Anterior cingulate cortex (tissue), 58 donors: ENCODE measurements at regions not wholly inside any gene's neighbourhood (a gene's known extent, or its start where the extent isn't known, plus 50 kb on each side); places are given as distances from the start of the nearest gene placed in this dataset.
A peak's percentile ranks its signal among the peaks of the same experiment; 100 is the strongest.

Source experiments
- DNase-seq, 58 donors: peaks; one replicate each; lab custom pipeline; 2025; lab: John Stamatoyannopoulos, UW

DNA sequence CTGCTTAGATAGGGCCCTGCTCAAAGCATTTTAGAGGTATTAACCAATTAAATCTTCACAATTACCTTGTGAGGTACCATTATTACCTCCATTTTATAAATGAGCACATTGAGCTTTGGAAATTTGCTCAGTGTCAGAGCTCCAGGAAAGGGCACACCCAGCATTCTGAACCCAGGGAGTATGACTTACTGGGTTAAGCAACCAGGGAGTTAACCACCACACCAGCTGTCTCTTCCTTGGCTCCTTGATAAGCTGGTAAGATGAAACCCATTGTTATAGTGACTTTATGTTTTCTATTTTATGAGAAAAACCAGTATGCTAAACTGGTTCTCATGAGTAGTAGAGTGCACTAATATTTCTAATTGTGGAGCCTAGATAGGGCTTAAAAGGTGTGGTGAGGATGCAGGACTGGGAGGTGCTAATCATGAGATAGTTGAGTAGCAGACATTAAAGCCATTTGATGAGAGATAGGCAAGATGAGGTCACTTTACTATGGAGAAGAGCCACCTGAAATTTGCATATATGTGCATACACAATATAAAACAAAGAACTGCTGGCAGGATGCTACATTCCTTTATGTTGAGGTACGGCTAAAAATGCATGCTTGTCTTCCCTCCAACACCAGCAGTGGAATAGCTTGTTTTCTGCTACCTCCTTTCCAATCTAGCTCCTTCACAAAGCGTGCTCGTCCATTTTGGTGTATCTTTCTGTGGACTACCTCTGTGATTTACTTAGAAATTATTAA lies 556.1 kb downstream of the SPRY1 start:
- no peak for DNase-seq

DNA sequence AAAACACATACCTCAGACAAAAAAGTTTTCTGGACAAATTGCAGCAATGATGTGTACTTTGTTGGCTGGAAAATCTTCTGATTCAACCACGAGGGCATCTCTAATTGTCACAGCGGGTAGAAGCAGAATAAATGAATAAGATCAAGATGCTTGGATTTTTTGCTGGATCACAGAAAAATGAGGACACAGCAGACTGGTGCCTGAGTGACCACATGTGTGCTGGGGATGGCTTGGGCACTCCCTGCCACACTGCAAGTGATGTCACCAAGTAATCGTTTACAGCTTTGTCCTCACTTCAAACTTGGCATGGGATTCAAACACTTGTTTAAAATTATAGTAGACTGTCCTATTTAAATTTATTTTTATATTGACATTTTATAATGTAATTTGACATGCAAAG lies 557.0 kb downstream of the SPRY1 start:
- DNase-seq = no peak

DNA sequence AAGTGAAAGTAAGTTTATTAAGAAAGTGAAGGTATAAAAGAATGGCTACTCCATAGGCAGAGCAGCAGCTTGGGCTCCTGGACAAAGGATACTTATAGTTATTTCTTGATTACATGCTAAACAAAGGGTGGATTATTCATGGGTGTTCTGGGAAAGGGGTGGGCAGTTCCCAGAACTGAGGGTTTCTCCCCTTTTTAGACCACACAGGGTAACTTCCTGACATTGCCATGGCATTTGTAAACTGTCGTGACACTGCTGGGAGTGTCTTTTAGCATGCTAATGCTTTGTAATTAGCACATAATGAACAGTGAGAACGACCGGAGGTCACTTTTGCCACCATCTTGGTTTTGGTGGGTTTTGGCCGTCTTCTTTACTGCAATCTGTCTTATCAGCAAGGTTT lies 557.6 kb downstream of the SPRY1 start:
- DNase-seq = no peak

DNA sequence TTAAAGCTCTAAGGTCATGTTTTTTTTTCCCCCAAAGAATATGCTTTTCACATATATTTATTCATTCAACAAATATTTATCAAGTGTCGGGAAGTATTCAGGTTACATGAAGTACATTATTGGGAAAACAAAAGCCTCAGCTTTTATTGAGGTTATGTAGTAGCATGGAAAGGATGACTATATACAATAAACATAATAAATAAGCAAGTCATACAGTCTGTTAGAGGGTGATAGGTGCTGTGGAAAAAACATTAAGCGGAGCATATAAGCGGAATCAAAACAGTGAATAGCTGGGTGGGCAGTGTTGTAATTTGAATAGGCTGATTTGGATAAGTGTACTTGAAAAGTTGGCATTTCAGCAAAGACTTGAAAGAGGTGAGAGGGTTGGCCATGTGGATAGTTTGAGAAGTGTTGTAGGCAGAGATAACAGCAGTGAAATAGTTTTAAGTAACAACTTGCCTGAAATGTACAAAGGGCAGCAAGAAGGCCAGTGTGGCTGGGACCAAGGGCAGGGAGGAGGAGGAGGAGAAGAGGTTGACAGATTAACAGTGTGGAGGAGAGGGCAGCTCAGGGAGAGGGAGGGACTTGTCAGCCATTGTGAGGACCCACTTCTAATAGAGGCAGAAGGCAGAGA lies 558.7 kb downstream of the SPRY1 start:
- no peak for DNase-seq

DNA sequence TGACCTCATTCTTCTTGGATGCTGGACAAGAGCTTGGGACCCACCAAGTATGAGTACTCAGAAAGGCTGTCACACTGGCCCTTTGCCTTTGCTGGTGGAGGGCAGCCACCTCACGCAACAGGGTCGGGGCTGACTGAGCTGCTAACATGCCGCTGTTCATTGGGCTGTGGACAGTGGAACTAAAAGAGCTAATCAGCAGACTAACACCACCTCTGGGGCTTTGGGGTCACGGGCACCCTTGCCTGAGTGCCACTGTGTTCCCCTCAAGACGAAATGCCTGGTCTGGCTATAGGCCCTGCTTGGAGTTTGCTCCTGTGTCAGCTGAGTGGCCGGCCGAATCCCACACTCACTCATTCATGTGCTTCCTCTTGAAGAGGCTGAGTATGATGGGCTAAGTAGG lies 559.6 kb downstream of the SPRY1 start:
- DNase-seq = no peak

DNA sequence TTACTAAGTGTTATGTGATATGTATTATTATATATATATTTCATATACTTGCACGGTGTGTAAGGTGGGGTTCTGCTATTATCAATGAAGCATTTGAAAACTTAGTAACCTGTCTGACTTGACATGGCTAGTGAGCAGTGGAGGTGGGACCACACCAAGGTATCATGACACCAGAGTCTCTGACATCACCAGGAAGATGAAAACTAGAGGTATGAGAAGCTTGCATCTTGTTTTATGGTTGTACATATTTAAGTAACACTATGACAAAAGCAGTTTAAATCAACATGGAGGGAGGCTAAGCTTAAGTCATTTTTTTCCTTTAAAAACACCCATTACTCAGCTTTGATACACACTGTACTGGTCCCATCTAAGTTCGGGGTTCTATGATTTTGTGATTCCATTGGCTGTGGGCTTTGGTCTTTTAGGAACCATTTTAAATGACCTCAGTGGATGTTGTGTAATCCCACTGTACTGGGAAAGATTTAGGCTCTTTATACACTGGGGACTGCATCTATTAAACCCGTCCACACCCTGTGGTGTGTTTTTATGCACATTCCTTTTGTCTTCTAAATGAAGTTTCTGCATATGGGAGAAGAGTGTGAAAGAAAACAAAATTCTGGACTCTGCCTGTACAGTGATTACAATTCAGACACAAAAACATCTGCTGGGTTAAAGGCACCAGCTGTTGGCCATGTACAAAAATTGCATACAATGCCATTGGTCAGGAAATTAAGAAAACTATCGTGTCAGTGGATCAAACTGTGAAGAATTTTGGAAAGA lies 570.6 kb downstream of the SPRY1 start:
- DNase-seq = no peak

DNA sequence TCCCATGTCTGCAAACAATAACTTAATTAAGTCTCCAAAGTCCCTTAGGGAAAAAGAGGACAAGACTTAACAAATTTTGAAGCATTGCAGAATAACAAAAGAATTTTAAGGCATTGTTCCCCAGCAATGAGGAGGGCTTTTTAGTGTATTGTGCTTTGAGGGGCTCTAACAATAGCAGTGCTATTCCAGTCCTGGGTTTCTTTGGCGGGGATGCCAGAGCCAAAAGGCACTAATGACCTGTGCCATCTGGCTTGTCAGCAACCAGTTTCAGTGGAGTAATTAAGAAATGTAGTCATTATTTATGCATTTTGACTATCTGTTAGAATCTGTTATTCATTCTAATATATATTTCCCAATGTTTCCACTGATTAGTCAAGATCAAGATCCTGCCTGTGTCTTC lies 575.4 kb downstream of the SPRY1 start:
- DNase-seq = no peak

DNA sequence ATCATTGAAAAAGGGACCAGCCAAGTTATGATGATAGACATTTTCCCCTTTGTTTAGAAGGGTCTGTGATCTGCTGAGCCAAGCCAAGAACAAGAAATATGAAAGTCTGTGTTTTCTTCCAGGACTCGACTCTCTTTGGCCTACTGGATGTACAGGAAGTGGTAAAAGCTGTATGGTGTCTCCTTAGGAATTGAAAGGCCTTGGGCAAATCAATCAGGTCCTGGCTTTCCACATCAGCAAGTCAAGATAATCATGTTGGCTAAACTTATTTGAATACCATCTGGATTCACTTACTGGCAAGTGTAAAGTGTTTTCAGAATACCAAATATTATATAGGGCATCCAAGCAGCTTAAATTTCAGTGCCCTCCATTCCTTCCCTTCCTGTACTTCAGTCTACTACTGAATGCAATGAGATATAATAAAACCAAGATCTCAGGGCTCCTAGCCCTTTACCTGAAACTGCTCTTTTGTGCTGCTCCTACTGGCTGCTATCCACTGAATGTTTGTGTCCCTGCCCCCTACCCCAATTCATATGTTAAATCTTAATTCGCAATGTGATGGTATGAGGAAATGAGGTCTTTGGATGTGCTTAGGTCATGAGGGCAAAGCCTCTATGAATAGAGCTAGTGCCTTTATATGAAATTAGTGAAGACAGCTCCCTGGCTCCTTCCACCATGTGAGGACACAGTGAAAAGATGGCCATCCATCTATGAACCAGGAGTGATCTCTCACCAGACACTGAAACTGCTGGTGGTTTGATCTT lies 578.0 kb downstream of the SPRY1 start:
- no peak for DNase-seq

DNA sequence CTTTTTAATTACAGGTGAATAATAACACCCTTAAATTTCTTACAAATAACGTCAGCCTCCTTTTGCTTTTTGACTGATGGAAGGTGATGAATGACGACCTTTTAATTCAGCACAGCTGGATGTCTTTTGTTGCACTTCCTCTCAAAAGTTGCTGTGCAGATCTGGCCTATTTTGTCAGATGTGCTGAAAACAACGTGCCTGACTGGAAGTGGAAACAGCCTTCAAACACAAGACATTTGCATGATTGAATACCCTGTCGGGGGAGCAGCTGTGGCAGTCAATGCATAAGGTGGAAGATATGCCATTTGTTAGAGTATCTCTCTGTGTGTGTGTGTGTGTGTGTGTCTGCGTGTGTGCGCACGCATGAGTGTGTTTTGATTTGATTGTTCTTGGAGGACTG lies 579.7 kb downstream of the SPRY1 start:
- no peak for DNase-seq

DNA sequence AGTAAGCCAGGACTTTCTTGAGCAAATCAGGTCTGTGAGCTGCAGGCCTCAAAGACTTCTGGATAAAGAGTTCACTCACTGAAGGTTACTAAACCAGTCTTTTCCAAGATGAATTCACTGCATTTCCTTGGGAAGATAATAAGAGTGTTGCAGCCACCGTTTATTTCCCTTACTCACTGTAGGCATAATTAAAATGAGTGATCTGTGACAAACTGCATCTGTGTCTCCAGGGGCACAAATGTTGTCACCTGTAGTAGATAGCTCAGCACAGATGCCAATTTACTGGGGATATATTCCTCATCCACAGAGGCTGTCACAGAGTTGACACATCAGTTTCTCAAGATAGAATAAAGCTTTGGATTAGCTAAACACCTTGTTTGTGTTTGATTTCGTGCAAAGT lies 580.2 kb downstream of the SPRY1 start:
- DNase-seq = no peak

DNA sequence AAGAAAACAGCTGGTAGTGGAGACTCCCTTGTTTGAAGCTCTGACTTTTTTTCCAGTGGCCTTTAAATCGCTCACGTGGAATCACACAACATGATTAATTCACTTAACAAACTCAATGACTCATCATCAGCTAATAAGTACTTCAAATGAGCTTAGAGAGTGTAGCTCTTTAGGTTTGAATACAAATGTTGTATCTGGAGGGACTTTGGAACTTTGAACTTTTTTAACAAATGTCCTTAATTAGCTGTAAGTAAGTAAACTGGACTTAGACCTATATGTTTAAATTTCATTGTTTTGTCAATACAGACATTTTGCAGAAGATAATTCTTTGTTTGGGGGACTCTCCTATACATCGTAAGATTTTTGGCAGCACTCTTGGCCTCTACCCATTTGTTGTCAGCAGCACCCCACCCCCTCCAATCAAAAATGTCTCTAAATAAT lies 581.1 kb downstream of the SPRY1 start:
- no peak for DNase-seq

DNA sequence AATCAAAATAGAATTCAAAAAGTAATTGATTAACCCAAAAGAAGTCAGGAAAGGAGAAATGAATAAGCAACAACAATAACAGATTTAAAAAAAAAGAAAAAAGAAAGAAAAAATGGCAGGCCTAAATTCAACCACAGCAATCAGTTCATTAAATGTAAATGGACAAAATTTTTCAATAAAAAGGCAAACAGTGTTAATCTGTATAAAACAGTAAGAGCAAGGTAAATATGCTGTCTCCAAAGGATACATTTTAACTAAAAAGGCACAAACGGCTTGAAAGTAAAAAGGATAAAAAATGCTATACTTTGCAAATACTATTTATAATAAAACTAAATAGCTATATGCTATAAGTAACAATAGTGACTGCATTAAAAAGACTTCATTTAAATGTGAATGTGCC lies 582.0 kb downstream of the SPRY1 start:
- no peak for DNase-seq

DNA sequence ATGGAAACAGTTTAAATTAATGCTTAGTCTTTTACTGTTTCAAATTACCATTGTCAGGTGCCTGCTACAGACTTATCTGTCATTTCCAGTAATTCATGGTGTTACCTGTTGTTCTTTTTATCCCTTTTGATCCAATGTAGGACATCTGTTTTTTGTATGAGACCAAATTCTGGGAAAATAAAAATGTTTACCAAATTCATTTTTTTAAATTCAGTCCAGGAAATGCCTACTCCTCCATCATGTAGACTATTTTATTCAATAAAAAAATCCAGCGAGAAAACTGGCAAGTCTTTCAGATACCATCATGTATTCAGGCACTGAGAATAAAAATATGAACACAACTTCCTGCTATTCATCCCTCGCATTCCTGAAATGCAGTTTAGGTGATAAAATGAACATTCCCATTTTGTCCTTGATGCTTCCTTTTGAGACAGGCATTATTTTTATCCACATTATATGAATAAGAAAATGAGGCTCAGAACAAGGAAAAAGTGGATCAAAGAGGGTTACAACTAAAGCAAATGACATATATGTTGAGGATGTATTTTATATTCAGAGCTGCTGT lies 584.2 kb downstream of the SPRY1 start:
- DNase-seq = peak in 1 of 58 donors; percentile 2

DNA sequence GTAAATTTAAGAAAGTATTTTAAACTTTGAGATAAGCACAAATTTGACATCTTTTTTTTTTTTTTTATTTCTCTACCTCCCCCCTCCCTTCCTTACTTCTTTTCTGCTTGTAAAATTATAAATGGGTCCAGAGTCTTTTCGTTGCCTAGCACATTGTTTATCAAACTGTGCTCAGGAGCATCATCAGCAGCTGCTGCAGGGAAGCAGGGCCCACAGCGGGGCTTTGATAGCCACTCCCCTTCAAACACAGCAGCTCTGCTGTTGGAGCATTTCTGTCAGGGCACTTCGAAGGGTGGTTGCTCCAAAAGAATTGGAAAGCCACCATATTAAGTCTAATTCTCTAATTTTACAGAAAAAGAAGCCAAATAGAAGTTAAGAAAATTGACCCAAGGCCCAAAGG lies 588.3 kb downstream of the SPRY1 start:
- DNase-seq = no peak

DNA sequence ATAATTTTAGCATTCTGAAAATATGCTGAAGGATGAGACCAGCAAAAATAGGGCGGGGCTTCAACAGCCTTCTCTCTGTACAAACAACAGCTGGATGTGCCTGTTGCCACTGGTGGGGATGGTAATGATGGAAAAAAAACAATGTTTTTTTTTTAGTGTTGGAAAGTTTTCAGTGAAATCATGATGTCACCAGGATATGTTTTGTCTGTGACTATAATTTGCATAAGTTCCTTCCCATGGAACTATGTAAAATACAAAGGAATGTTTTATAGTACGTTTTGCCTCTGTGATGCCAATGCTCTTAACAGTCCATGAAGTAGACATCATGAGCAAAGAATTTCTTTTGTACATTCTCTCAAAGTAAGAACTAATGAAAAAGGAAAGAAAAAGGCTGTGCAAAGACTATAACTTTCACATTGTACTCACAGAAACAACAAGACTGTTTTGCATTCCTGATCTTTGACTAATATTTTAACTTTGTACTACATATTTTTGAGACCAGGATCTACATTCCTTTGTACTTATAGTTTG lies 589.7 kb downstream of the SPRY1 start:
- no peak for DNase-seq

DNA sequence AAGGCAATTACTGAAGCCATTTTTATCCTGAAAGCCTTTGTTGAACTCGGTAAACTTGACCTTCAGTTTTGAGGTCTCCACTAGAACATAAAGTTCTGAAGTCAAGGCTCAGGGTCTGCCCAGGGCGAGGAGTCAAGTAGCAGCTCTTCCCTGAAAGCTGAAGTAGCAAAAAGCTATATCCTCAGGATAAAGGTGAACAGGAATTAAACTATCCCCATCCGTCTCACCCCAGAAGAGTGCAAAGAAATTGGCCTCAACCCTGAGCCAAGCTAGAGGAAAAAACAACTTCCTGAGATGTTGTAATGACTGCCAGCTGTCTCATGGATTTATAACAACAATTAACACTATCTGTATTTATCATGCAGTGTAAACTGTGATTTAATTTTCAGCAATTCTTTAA lies 590.8 kb downstream of the SPRY1 start:
- no peak for DNase-seq

DNA sequence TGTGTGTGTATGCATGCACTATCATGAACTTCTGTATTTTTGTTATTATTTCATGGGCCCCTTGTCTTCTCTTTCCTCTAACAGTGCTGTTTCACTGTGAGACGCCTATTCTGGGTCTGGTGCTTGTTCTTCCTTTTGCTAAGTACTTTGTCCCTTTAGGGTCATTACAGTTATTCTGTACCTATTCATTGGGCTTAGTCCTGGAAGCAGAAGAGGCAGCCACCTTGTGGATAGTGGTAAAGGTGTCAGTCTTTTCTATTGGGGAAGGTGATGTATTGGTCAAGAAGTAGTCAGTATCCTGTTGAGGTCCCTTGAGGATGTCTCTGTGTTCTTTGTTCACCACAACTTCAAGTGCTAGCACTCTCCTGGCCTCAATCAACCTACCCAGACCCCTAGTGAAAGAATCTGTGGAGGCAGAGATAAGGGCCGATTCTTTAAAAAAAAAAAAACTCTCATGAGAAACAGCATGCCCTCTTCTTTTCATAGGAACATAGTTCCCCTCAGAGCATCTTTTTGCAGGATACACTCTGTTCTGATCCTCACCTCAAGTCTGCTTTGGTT lies 593.8 kb downstream of the SPRY1 start:
- no peak for DNase-seq

DNA sequence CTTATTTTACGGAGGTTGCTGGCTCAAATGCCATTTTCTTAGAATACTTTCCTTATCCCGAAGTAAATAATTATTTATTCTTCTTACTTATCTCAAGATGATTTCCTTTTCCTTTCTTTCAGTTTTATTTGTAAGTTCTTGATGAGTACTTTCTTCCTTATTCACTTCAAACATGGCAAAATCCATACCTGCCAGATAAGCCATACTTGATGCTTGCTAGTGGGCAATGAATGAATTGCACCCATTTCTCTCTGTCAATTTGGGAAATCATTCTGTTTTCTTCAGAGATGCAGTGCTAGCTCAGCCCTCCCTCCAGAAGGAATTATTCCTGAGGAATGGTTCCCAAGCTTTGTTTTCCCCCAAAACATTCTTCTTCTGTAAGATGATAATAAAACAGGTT lies 598.3 kb downstream of the SPRY1 start:
- DNase-seq = no peak

DNA sequence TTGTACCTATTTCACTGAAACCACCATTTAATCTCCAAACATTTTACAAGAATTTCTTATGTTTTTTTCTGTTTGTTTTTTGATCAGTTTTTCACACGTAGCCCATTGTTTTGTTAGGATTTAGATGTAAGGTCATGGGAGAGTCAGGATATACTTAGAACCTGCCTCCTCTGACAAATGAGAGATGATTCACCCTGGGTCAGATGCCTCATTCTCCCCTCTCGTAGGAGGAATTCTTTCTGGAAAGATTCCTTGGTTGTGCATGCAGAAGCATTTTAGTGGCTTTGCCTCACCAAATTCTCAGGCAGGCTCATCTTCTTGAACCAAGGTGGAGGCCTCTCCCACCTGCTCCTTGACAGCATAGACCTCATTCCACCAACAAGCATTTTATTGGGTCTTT lies 599.3 kb downstream of the SPRY1 start:
- DNase-seq = no peak
